Inferior parietal cortex (tissue), 1 donor: ENCODE measurements at regions not wholly inside any gene's neighbourhood (a gene's known extent, or its start where the extent isn't known, plus 50 kb on each side); places are given as distances from the start of the nearest gene placed in this dataset.
"Not testable (repeated sequence)": the region's sequence is repeated elsewhere in the genome, so short reads cannot be mapped to it uniquely, and the experiment has no call there.

Experiments
- DNase-seq: peaks from one replicate; pipeline ENCODE4 v3.0.0-alpha.2; 2016; ENCODE audit errors: extremely low spot score

DNA sequence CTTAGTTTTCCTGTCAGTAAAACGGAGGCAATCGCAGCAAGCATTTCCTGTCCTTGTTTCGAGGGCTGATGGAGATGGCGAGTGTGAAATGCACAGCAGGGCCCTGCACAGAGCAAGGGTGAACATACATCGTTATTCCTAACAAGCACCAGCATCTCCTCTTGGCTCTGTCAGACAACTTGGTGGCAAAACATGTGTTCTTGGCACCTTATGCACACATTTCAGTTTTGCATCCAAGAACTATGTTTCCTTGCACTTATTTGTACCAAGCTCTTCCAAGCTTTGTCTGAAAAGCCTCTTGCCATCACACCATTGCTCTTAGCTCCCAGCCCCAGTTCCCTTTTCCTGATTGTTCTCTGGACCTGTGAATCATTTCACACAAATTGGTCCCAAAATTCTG is 132.9 kb upstream of the GRB10 start:
- peak; percentile 11 for DNase-seq

DNA sequence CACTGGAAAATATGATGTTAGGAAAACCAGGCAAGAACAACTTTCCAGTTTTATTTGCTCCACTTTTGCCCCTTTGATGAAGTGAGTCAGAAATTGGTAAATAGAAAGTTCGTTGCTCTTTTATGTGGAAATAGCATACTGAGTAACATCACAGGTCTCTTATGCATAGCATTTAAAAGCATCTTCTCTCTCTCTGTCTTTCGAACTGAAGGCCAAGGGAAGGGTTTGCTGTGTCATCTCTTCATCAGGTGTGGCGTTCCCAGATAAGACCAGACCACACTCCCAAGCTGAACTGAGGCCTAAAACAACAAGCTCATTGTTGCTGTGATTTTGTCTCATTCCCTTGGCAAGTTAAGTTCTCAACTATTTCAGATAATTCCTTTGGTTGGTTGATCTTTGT is 131.8 kb upstream of the GRB10 start:
- DNase-seq = peak; percentile 5

DNA sequence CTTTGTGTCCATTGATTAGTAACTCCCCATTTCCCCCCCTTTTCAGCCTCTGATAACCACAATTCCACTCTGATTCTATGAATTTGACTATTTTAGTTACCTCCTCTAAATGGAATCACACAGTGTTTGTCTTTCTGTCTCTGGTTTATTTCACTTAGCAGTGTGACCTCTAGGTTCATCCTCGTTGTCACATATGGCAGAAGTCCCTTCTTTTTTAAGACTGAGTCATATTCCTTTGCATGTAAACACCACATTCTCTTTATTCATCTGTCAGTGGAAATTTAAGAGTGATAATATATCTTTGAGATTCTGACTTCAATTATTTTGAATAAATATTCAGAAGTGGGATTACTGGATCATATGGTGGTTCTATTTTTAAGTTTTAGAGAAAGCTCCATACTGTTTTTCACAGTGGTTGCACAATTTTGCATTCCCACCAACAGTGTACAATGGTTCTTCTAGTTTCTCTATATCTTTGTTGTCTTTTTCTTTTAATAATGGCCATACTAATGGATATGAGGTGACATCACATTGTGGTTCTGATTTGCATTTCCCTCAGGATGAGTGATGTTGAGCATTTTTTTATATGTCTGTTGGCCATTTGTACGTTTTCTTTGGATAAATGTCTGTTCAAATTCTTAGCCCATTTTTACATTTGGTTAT is 126.1 kb upstream of the GRB10 start:
- DNase-seq = no peak

DNA sequence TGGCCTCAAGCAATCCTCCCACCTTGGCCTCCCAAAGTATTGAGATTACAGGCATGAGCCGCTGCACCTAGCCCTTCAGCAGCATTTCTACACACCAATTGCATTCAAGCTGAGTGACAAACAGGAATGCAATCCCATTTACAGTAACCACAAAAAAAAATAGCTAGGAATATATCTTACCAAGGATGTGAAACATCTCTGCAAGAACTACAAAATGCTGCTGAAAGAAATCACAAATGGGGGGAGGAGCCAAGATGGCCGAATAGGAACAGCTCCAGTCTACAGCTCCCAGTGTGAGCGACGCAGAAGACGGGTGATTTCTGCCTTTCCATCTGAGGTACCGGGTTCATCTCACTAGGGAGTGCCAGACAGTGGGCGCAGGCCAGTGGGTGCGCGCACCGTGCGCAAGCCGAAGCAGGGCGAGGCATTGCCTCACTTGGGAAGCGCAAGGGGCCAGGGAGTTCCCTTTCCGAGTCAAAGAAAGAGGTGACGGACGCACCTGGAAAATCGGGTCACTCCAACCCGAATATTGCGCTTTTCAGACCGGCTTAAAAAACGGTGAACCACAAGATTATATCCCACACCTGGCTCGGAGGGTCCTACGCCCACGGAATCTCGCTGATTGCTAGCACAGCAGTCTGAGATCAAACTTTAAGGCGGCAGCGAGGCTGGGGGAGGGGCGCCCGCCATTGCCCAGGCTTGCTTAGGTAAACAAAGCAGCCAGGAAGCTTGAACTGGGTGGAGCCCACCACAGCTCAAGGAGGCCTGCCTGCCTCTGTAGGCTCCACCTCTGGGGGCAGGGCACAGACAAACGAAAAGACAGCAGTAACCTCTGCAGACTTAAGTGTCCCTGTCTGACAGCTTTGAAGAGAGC is 116.1 kb upstream of the GRB10 start:
- not testable (repeated sequence) for DNase-seq

DNA sequence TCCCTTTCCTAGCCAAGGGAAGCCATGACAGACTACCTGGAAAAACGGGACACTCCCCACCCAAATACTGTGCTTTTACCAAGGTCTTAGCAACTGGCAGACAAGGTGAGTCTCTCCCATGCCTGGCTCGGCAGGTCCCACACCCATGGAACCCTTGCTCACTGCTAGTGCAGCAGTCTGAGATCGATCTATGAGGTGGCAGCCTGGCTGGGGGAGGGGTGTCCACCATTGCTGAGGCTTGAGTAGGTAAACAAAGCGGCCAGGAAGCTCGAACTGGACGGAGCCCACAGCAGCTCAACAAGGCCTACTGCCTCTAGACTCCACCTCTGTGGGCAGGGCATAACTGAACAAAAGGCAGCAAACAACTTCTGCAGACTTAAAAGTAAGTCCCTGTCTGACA is 104.4 kb upstream of the GRB10 start:
- DNase-seq = not testable (repeated sequence)

DNA sequence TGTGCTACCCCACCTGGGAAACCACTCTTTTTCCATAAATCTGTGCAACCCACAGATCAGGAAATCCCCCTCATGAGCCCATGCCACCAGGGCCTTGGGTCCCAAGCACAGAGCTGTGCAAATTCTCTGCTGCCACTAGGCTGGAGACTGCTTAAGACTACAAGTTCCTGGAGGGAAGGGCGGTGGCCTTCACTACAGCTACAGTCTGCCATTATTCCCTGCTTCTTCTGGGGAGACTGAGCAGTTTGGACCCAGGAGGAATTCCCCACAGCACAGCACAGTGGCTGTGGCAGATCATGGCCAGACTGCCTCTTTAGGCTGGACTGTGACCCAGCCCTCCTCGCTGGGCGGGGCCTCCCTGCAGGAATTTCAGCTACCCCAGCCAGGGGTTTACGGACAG is 89.7 kb upstream of the GRB10 start:
- no peak for DNase-seq

DNA sequence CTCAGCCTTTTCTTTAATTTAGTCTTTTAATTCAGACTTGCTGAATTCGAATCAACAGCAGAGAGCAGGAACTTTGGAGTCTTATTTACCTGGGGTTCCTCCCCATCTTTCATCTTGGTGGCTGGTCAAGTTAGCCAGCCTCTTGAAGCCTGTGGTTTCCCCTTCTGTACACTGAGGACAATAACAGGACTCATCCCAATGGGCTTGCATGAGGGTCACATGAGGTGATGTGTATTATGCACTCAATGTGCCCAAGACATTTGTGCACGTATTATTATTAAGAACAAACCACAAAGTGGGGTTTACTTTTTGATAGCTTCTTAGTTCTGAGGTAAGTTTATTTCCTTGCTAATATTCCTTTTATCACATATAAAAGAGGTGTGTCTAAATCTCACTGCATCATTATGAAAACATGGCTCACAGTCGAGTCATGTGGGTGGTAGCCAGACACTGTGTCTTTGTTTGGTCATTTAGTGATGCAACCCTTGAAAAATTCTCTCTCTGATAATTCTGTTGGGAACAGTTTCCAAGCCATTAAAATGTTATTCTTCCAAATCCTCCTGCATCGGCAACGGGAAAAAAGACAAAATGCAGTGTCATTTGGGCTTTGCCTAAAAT is 86.5 kb upstream of the GRB10 start:
- peak; percentile 73 for DNase-seq

DNA sequence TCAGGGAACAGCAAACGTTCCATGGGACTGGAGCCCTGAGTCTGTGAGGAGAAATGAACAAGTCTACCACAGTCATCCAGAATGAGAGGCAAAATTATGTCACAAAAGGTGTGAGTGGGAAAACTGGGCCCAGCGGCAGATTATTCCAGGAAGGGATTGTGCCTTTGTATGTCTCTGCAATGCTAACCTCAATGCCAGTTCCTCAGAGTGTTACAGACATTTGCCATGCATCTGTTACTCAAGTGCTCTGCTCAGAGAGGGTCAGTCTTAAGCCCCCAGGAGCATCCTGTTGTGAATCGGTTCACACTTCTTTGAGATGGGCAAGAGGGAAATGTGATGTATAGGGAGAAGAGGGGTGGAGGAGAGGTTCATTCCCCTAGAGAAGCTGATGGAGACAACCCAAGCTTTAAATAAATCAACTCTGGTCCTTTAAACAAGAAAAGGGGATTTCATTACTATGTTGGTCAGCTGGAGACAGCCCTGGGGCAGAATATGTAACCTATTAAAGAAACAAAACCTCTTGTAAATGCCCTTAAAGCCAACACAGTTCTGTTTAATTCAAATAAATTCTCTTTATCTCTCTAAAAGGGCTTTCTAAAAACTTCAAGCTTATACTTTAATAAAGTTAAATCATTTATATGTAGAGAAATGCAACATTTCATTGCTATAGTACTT is 85.9 kb upstream of the GRB10 start:
- no peak for DNase-seq

DNA sequence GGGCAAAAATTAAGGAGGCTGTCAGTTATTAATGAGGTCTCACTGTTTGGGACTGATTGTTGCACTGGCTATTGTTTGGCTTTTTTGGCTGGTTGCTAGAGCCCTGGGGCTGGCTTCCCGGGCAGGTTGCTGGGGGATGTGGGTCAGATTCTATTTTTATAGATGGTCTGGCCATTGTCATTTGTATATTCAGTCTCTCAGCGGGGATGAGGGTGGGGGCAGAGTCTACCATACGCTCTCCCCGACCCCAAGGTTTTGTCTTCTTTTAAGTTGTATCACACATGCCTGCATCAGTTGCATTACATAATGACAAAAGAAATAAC is 84.3 kb upstream of the GRB10 start:
- DNase-seq = no peak

DNA sequence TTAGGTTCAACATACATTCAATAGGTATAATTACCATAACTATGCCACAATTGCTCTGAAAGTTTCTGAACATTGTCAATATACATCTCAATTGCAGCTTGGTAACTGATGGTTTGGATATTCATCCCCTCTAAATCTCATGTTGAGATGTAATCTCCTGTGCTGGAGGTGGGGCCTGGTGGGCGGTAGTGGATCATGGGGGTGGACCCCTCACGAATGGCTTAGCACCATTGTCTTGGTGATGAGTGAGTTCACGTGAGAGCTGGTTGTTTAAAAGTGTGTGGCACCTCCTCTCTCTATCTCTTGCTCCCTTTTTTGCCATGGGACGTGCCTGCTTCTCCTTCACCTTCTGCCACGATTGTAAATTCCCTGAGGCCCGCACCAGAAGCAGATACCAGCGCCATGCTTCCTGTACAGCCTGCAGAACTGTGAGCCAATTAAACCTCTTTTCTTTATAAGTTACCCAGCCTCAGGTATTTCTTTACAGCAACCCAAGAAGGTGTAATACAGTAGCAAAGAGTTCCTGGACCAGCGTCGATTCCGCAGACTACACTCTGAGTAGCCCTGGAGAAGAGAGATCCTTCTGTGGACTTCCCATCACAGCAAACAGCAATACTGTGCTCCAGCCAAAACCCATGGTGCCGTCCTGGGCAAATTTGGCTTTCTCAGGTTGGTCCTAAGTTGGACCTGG is 83.8 kb upstream of the GRB10 start:
- no peak for DNase-seq

DNA sequence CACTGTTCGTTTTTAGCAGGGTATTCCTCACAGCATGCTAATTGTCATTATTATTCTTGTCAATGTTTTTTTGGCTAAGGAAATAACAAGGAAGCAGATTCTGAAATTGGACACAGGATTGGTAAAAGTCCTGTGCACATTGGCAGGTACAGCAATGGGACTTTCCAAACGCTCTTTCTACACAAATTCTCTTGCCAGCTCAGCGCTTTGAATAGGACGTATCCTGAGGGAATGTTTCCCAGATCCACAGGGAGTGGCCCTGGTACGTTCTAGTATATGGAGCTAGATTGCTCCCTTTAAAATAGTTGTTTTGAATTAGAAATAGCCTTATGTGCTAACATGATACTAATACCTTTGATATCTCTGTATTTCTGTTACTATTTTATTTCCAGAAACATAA is 82.8 kb upstream of the GRB10 start:
- no peak for DNase-seq

DNA sequence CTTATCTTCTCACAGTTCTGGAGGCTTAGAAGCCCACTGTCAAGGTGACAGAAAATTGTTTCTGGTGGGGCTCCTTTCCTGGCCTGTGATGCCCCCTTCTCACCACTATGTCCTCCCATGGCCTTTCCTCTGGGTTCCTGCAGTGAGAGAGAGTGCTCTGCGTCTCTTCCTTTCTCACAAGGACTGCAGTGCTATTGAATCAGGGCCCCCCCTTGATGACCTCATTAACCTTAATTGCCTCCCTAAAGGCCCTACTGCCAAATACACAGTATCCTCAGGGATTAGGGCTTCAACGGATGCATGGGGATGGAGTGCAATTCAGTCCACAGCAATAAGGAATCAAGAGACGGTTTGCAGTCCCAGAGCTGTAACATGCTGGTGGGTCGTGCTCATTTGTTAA is 82.0 kb upstream of the GRB10 start:
- DNase-seq = no peak

DNA sequence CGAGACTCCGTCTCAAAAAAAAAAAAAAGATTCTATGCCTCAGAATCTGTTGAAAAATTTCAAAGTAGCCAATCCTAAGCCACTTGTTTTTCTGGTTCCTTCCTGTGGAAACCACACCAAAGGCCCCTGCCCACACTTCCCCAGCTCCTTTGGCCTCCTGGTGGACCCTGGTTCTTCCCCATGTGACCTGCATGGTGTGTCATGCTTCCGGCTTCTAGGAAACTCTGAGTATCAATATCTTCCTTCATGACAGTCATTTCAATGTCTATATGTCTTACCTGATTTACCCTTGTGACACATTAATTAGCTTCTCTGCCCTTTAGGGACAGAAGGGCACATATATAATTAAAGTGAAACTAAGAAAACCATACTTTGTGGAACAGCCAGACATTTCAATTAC is 80.4 kb upstream of the GRB10 start:
- DNase-seq = no peak

DNA sequence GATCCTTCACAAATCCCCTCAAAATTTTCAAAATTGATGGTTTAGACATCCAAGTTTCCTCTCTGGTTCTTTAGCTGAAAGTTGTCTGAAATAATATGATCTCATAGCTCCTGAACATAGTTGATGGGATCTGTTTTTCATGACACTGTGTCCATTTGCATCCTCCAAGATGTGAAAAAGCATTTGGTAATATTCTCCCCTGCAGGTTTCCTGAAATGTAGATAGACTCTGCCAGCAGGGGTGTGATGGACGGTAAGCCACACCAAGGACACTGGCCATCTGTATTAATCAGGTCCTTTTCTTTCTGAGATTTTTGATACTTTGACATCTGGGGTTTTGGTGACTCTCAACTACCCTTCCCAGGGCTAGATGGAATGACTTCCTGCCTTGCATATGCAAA is 79.6 kb upstream of the GRB10 start:
- no peak for DNase-seq

DNA sequence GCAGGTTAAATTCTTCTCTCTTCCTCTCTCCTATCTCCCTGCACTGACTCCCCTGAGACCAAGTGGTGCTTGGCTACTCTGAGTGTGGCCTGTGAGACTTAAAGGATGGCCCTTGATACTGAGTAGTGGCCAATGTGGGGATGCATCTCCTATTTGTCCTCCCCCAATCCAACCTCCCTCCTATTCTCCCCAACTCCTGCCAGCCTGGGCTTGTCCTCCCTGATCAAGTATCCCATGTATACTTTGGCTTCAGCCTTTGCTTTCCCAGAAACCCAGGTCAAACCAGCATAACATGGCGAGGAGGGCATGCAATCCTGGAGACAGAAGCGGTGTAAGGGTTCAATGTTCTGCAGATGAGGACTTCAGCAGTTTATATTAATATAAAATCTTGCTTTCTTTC is 77.9 kb upstream of the GRB10 start:
- DNase-seq = no peak

DNA sequence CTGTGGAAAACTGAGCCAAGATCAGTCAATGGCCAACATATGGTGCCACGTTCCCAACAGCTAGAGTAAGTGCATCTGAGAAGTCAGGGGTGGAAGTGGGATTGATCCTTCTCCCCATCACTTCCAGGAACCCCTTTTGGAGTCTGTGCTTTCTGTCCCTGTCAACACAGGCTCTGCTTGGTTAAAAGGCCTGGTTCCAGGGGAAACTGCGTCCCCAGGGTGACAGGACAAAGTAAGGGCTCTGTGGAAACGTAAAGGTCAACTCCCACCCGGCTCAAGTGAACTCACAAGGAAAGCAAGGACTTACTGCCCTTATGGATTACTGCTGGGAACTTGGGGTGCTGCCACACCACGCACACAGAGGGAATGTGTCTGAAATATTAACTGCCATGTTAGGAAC is 77.5 kb upstream of the GRB10 start:
- DNase-seq = no peak

DNA sequence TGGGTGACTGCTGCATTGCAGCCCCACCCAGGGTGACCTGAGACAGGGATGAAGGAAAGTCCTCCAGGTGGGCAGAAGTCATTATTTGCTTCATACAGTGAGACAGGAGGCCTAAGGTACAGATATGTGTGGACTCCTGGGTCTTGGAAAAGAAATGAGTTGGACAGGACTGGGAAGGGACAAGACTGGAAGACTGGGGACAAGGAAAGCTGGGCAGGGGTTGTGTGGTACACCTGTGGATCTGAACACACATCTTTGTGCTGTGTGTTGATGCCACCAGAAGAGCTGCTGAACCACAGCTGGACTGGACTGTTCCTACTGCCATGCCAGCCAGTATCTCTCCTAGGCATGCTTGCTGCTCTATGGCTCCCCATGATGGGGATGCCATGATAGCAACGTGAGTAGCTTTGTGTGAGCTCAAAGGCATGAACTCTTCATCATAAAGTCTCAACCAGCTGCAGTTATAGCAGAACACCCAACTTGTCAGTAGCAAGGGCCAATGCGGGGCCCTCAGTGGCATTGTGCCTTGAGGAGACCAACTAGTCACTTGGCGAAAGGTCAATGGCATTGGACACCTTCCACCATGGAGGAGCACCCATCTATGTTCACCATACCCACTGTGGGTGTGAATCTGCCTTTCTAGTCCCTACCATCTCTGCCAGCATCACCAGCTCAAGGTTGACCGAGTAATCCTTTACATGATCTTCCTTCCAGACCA is 76.0 kb upstream of the GRB10 start:
- no peak for DNase-seq

DNA sequence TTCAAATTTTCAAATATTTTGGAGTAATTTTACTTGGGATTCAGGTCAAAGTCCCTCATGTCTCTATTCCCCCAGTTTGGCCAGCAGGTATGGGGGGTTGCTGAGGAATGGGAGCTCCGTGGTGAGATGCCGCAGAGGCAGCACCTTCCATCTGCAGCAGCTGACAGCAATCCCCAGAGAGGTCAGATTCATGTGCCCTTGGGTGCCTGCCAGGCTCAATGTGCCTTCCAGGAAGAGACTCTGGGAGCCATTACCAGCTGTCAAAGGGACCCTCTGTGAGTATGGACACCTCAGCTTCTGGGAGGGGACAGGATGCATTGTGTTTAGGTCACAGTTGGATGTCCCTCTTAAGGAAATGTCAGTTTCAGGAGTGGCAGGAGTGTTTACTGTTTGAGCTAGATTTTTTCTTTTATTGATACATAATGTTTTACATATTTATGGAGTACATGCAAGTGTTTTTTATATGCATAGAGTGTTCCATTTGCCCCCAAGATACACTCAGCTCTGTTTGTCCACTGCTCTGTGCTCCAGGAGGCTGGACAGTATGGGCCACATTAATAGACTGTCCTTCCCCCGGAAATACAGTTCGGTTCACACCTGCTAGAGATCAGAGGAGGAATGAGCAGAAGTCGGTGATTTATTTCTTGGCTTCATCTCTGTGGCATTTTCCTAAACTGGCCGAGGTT is 75.3 kb upstream of the GRB10 start:
- no peak for DNase-seq

DNA sequence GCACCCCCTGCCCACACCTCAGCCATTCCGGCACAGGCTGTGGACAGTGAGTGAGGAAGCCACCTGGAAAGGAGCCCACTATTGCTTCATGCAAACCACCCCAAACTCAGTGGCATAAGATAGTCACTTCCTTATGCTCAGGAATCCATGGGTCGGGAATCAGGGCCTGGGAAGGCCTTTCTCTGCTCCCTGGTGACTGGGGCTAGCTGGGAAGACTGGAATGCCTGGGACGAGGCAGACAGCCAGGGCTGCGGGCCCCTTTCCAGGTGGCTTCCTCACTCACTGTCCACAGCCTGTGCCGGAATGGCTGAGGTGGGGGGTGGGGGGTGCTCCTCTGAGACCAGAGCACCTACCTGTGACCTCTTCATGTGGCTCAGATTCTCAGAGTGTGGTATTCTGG is 74.1 kb upstream of the GRB10 start:
- DNase-seq = no peak

DNA sequence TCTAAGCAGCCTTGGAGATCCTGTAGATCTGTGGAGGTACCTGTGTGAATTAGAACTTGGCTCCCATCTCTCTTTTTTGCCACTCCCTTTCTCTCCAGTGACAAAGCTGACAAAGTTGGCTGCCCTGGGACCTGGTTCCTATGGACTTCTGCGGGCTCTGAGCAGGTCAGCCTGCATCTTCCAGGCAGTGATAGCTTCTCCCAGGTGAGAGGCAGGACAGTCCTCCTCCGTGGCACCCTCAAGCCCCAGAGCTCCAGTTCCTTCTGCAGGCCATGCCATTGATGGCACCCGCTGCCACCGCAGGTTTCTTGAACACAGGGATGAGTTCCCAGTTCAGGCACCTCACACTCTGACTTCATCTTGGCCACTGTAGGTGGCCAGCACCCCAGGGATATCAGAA is 73.5 kb upstream of the GRB10 start:
- DNase-seq = no peak

DNA sequence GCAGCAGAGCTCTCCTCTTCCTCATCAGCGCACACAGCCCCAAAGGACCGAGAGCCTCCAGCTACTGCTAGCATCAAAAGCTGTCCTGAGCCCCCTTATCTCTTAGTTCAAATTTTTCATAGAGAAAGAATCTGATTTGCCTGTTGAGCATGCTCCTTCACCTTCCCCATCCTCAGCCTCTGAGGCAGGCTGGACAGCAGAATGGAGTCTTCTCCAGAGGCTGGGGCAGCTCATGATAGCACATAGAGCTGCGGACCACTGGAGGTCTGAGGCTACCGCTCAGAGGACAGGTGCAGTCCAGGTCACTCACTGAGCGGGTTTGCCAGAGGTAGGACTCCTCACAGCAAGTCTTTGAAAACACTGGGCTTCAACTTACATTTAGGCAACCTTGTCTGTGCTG is 72.8 kb upstream of the GRB10 start:
- no peak for DNase-seq
